Mesenchymal stem cell (in vitro differentiated cells and primary cell): ENCODE measurements at regions not wholly inside any gene's neighbourhood (a gene's known extent, or its start where the extent isn't known, plus 50 kb on each side); places are given as distances from the start of the nearest gene placed in this dataset.
A peak's percentile ranks its signal among the peaks of the same experiment; 100 is the strongest.

ENCODE experiments used
- DNase-seq: peaks from one replicate; pipeline ENCODE4 v3.0.0-alpha.2; 2013
- H2AFZ ChIP-seq: one replicate; pipeline ENCODE4 v1.6.1; 2013; ENCODE audit warnings: low read depth, mild to moderate bottlenecking, control low read depth, inconsistent platforms, low read length, moderate library complexity
- H2AK5ac ChIP-seq: 2 replicates; pipeline ENCODE4 v1.6.1; 2013; ENCODE audit warnings: low read length, moderate library complexity, mild to moderate bottlenecking, inconsistent platforms; ENCODE audit not compliant: severe bottlenecking
- H2BK120ac ChIP-seq: one replicate; pipeline ENCODE4 v1.6.1; 2013; ENCODE audit warnings: low read depth, mild to moderate bottlenecking, inconsistent platforms, low read length, moderate library complexity
- H2BK12ac ChIP-seq, 2 experiments: one replicate each; pipeline ENCODE4 v1.6.1; 2013; ENCODE audit warnings: inconsistent platforms in 2 of 2, low read length in 2 of 2, mild to moderate bottlenecking in 2 of 2, moderate library complexity in 2 of 2, control low read depth in 1 of 2
- H2BK15ac ChIP-seq: one replicate; pipeline ENCODE4 v1.6.1; 2013; ENCODE audit warnings: mild to moderate bottlenecking, low read depth, inconsistent platforms; ENCODE audit not compliant: poor library complexity, severe bottlenecking
- H2BK5ac ChIP-seq: 2 replicates; pipeline ENCODE4 v1.6.1; 2013; ENCODE audit warnings: low read depth, mild to moderate bottlenecking, low read length, control low read depth, inconsistent platforms; ENCODE audit not compliant: poor library complexity, severe bottlenecking
- H3K14ac ChIP-seq, 2 experiments: one replicate each; pipeline ENCODE4 v1.6.1; 2013; ENCODE audit warnings: inconsistent platforms in 2 of 2, low read length in 2 of 2, control low read depth in 1 of 2, mild to moderate bottlenecking in 1 of 2, moderate library complexity in 1 of 2
- H3K18ac ChIP-seq, 2 experiments: one replicate each; pipeline ENCODE4 v1.6.1; 2013; ENCODE audit warnings: inconsistent platforms in 2 of 2, low read length in 2 of 2, control low read depth in 1 of 2, low read depth in 1 of 2, mild to moderate bottlenecking in 1 of 2
- H3K23ac ChIP-seq, 2 experiments: one replicate each; pipeline ENCODE4 v1.6.1; 2013; ENCODE audit warnings: inconsistent platforms in 2 of 2, low read length in 2 of 2, mild to moderate bottlenecking in 2 of 2, moderate library complexity in 2 of 2, control low read depth in 1 of 2
- H3K27ac ChIP-seq: 2 replicates; pipeline ENCODE4 v1.5.1; 2013; ENCODE audit warnings: mild to moderate bottlenecking, moderate library complexity, low read length, control low read depth, inconsistent platforms; ENCODE audit not compliant: poor library complexity, severe bottlenecking
- H3K27me3 ChIP-seq, 2 experiments: 2 replicates each; pipeline versions ENCODE4 v1.6.1 to v1.7.0; 2013; ENCODE audit warnings: low read length in 2 of 2, mild to moderate bottlenecking in 2 of 2, moderate library complexity in 2 of 2, control low read depth in 1 of 2, inconsistent platforms in 1 of 2; ENCODE audit not compliant: control insufficient read depth in 1 of 2, insufficient read depth in 1 of 2
- H3K36me3 ChIP-seq, 2 experiments: 2 replicates each; pipeline versions ENCODE4 v1.6.1 to v1.7.0; 2013; ENCODE audit warnings: low read length in 2 of 2, control low read depth in 1 of 2, inconsistent platforms in 1 of 2, low read depth in 1 of 2, mild to moderate bottlenecking in 1 of 2; ENCODE audit not compliant: insufficient read depth in 2 of 2, control insufficient read depth in 1 of 2
- H3K4ac ChIP-seq, 2 experiments: one replicate each; pipeline ENCODE4 v1.6.1; 2013; ENCODE audit warnings: inconsistent platforms in 2 of 2, low read length in 2 of 2, mild to moderate bottlenecking in 2 of 2, moderate library complexity in 2 of 2, control low read depth in 1 of 2, low read depth in 1 of 2
- H3K4me1 ChIP-seq: 2 replicates; pipeline ENCODE4 v1.6.1; 2013; ENCODE audit warnings: low read depth, low read length, control low read depth; ENCODE audit not compliant: control insufficient read depth, insufficient read depth
- H3K4me2 ChIP-seq: 2 replicates; pipeline ENCODE4 v1.6.1; 2013; ENCODE audit warnings: low read length, mild to moderate bottlenecking, inconsistent platforms; ENCODE audit not compliant: poor library complexity, severe bottlenecking
- H3K4me3 ChIP-seq, 2 experiments: 2 replicates each; pipeline versions ENCODE4 v1.5.1 to v1.7.0; 2013; ENCODE audit warnings: low read length in 2 of 2, mild to moderate bottlenecking in 2 of 2, control low read depth in 1 of 2, low read depth in 1 of 2; ENCODE audit not compliant: insufficient read depth in 1 of 2
- H3K79me1 ChIP-seq: replicated peaks from 2 replicates; pipeline ENCODE4 v1.6.1; 2013; ENCODE audit warnings: mild to moderate bottlenecking, control low read depth, low read length, inconsistent platforms; ENCODE audit not compliant: poor library complexity, severe bottlenecking
- H3K9ac ChIP-seq: 2 replicates; pipeline ENCODE4 v1.7.0; 2013; ENCODE audit warnings: mild to moderate bottlenecking, low read length, moderate library complexity
- H3K9me3 ChIP-seq: 2 replicates; pipeline ENCODE4 v1.7.0; 2013; ENCODE audit warnings: mild to moderate bottlenecking, low read length; ENCODE audit not compliant: control insufficient read depth
- H4K8ac ChIP-seq: one replicate; pipeline ENCODE4 v1.6.1; 2013; ENCODE audit warnings: inconsistent platforms, mild to moderate bottlenecking, low read length, moderate library complexity
- H4K91ac ChIP-seq: one replicate; pipeline ENCODE4 v1.6.1; 2013; ENCODE audit warnings: mild to moderate bottlenecking, low read length, inconsistent platforms
- WGBS: methylation state at CpG from one replicate; pipeline ENCODE4 v1.1.7; 2013; ENCODE audit warnings: mixed read lengths; 5-methylcytosine and 5-hydroxymethylcytosine counted together

GRCh38 chr16:13866073-13866472, 53.9 kb upstream of the ERCC4 start:
- H3K4ac ChIP-seq = no peak overlapping the region
- no peak overlapping the region for H3K23ac ChIP-seq
- H2AK5ac ChIP-seq = no peak overlapping the region
- no peak overlapping the region for H3K4me3 ChIP-seq
- no peak overlapping the region for H3K14ac ChIP-seq
- H3K9ac ChIP-seq = peak overlapping the region; percentile 49
- H2AFZ ChIP-seq = no peak overlapping the region
- no peaks in the 10 kb centered on the region for H3K36me3 ChIP-seq
- no peak overlapping the region for H4K91ac ChIP-seq
- H3K9me3 ChIP-seq = no peaks in the 10 kb centered on the region
- no peak overlapping the region for H2BK15ac ChIP-seq
- no peak overlapping the region for H3K4me2 ChIP-seq
- no peaks in the 10 kb centered on the region for H3K4me1 ChIP-seq
- no peak overlapping the region for H2BK120ac ChIP-seq
- H3K79me1 ChIP-seq = no peaks in the 10 kb centered on the region
- H3K18ac ChIP-seq = no peak overlapping the region
- no peak overlapping the region for H2BK5ac ChIP-seq
- no peak overlapping the region for H4K8ac ChIP-seq
- H2BK12ac ChIP-seq = no peak overlapping the region
- no peak overlapping the region for H3K27ac ChIP-seq
- WGBS = 28% methylated on average over 7 of the region's 8 CpGs
- peaks cover 0 to 4% of the 10 kb centered on the region in 2 experiments for H3K27me3 ChIP-seq
- peak; percentile 62 for DNase-seq
